ENCODE measurements at regions not wholly inside any gene's neighbourhood (a gene's known extent, or its start where the extent isn't known, plus 50 kb on each side); places are given as distances from the start of the nearest gene placed in this dataset.

DNA sequence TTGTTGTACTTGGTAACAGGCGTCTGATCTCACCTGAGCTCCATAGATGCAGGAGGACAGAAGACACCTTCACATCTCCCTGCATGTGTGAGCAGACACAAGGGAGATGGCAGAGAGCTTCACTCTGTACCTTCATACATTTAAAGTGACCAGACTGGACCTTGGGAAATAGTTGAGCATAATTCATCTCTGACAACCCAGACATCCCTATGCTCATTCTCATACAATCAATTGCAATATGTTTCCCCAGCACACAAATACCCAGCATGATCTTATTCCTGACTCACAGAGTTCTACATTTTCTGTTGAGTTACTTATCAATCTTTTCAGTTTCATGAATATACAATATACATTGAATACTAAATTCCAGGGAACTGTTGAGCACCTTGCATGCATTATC is 488.2 kb upstream of the API5 start:
- Histone ChIP-seq H3K9me3 (no peaks in the 10 kb centered on the region), H3K36me3 (no peaks in the 10 kb centered on the region), H3K27ac (replicated peaks in 1 of 4) (no peak overlapping the region), H3K4me3 (no peak overlapping the region), H3K27me3 (no peaks in the 10 kb centered on the region), H3K4me1 (no peaks in the 10 kb centered on the region)
- intact Hi-C loops (cut with DNase I), result no loop called here
- TF ChIP-seq, protein P1, sequence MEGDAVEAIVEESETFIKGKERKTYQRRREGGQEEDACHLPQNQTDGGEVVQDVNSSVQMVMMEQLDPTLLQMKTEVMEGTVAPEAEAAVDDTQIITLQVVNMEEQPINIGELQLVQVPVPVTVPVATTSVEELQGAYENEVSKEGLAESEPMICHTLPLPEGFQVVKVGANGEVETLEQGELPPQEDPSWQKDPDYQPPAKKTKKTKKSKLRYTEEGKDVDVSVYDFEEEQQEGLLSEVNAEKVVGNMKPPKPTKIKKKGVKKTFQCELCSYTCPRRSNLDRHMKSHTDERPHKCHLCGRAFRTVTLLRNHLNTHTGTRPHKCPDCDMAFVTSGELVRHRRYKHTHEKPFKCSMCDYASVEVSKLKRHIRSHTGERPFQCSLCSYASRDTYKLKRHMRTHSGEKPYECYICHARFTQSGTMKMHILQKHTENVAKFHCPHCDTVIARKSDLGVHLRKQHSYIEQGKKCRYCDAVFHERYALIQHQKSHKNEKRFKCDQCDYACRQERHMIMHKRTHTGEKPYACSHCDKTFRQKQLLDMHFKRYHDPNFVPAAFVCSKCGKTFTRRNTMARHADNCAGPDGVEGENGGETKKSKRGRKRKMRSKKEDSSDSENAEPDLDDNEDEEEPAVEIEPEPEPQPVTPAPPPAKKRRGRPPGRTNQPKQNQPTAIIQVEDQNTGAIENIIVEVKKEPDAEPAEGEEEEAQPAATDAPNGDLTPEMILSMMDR (IDR thresholded peaks at IDR 0.05), result no peak
- TF ChIP-seq POLR2A (IDR thresholded peaks at IDR 0.05; ENCODE audit: low read depth) (no peak), POLR2AphosphoS5 (IDR thresholded peaks at IDR 0.05) (no peak), EP300 (IDR thresholded peaks at IDR 0.05) (no peak)
- DNase-seq (ENCODE audit: extremely low spot score), result no peak
- 40% methylated on average over 1 of the region's 1 CpG for WGBS

DNA sequence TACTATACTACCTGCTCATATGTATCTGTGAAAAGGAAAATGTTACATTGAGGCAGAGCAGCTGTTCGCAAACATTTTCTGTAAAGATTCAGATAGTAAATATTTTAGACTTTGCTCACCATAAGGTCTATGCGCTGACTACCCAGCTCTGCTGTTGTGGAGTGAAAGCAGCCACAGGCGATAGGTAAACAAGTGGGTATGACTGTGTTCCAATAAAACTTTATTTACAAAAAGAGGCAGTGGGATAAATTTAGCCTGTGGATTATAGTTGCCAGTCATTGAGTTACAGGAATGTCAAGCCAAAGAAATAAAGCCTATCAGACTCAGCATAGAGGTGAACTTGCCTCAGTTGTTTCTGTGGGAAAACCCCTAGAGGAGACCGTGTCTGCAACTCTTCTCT is 487.7 kb upstream of the API5 start:
- 89% methylated on average over 4 of the region's 4 CpGs for WGBS
- no peaks in the 10 kb centered on the region for H3K27me3 ChIP-seq
- TF ChIP-seq POLR2AphosphoS5 (IDR thresholded peaks at IDR 0.05) (no peak), POLR2A (IDR thresholded peaks at IDR 0.05; ENCODE audit: low read depth) (no peak), EP300 (IDR thresholded peaks at IDR 0.05) (no peak)
- TF ChIP-seq, protein P1 (IDR thresholded peaks at IDR 0.05), result no peak

DNA sequence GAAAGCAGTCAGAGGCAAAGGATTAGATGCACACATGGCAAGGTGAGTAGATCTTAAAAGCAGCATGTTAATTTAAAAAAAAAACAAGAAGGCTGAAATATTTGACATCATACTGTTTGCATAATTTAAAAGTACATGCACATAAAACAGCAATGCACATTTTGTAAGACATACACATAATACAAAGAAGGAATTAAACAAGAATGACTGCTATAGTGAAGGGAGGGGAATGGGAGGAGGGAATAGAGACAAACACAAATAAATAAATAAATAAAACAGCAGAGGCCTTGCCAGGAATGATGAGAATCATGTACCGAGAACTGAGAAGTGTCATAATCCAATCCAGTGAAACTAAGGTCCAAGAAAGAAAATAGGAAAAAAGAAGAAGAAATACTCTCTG is 486.2 kb upstream of the API5 start:
- no peaks in the 10 kb centered on the region for H3K27me3 ChIP-seq
- H3K27ac ChIP-seq (replicated peaks in 1 of 4), result no peak overlapping the region
- intact Hi-C loops (cut with DNase I), result no loop called here
- DNase-seq (ENCODE audit: extremely low spot score), result no peak
- H3K9me3 ChIP-seq, result no peaks in the 10 kb centered on the region
- TF ChIP-seq POLR2A (IDR thresholded peaks at IDR 0.05; ENCODE audit: low read depth) (no peak), EP300 (IDR thresholded peaks at IDR 0.05) (no peak), POLR2AphosphoS5 (IDR thresholded peaks at IDR 0.05) (no peak)
- TF ChIP-seq, protein P1 (IDR thresholded peaks at IDR 0.05), result no peak
- no peaks in the 10 kb centered on the region for H3K4me1 ChIP-seq
- no peak overlapping the region for H3K4me3 ChIP-seq
- H3K36me3 ChIP-seq, result no peaks in the 10 kb centered on the region
- WGBS, result 82% methylated on average over 1 of the region's 1 CpG

More for the DNA sequence above, 487.7 kb upstream of the API5 start:
- Histone ChIP-seq H3K9me3 (no peaks in the 10 kb centered on the region), H3K27ac (replicated peaks in 1 of 4) (no peak overlapping the region), H3K36me3 (no peaks in the 10 kb centered on the region), H3K4me3 (no peak overlapping the region), H3K4me1 (no peaks in the 10 kb centered on the region)
- intact Hi-C loops (cut with DNase I), result no loop called here
- no peak for DNase-seq (ENCODE audit: extremely low spot score)

DNA sequence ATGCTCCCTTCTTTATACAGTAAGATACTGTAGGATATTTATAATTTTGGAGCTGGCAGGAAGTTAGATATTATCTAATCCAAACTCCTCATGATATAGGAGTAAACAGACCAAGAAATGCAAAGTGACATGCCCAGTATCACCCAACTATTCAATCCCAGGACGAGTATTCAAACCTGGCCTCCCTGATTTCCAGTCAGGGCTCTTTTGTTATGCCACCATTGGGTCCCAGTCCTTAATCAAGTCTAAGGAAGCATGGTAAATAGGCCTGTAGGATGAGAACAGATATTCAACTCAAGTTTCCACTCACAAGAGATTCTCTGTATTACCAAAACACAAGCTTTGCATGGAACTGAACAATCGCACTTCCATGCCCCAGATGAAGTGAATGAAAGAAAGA is 484.0 kb upstream of the API5 start:
- intact Hi-C loops (cut with DNase I), result no loop called here
- Histone ChIP-seq H3K27me3 (no peaks in the 10 kb centered on the region), H3K27ac (replicated peaks in 1 of 4) (no peak overlapping the region), H3K4me1 (no peaks in the 10 kb centered on the region), H3K9me3 (no peaks in the 10 kb centered on the region), H3K4me3 (no peak overlapping the region), H3K36me3 (no peaks in the 10 kb centered on the region)
- WGBS, result 62% methylated on average over 2 of the region's 2 CpGs
- TF ChIP-seq EP300 (IDR thresholded peaks at IDR 0.05), result no peak
- TF ChIP-seq, protein P1 (IDR thresholded peaks at IDR 0.05), result no peak
- no peak for TF ChIP-seq POLR2AphosphoS5 (IDR thresholded peaks at IDR 0.05)
- no peak for TF ChIP-seq POLR2A (IDR thresholded peaks at IDR 0.05; ENCODE audit: low read depth)
- no peak for DNase-seq (ENCODE audit: extremely low spot score)

DNA sequence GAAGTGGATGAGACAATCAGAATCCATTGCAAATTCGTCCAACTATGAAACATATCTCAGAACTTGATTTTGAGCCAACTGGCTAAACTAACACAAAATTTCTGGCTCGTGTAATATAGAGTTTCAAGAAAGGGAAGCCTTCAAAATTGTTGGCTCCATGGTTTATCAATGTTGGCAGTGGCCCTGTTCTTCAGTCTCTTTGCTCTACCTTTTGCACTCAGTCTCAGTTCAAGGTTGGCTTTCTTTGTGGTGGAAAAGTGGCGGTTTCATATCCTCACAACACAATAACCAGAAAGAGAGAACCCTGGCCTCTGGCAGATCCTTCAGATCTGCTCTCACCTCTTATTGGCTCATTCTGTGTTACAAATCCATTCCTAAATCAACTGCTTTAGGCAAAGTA is 473.8 kb upstream of the API5 start:
- 47% methylated on average over 3 of the region's 3 CpGs for WGBS
- Histone ChIP-seq H3K4me1 (no peaks in the 10 kb centered on the region), H3K36me3 (no peaks in the 10 kb centered on the region), H3K27me3 (no peaks in the 10 kb centered on the region), H3K27ac (replicated peaks in 1 of 4) (no peak overlapping the region), H3K9me3 (no peaks in the 10 kb centered on the region), H3K4me3 (no peak overlapping the region)
- DNase-seq (ENCODE audit: extremely low spot score), result no peak
- TF ChIP-seq POLR2AphosphoS5 (IDR thresholded peaks at IDR 0.05), result no peak
- TF ChIP-seq, protein P1 (IDR thresholded peaks at IDR 0.05), result no peak
- no peak for TF ChIP-seq POLR2A (IDR thresholded peaks at IDR 0.05; ENCODE audit: low read depth)
- no peak for TF ChIP-seq EP300 (IDR thresholded peaks at IDR 0.05)
- intact Hi-C loops (cut with DNase I), result no loop called here

All from esophagus muscularis mucosa (tissue), 4 donors.